CD4-positive, alpha-beta T cell treated with Interleukin-21 for 1 hour (primary cell): ENCODE measurements at regions not wholly inside any gene's neighbourhood (a gene's known extent, or its start where the extent isn't known, plus 50 kb on each side); places are given as distances from the start of the nearest gene placed in this dataset.
"Not testable (repeated sequence)": the region's sequence is repeated elsewhere in the genome, so short reads cannot be mapped to it uniquely, and the experiment has no call there.

Experiments used
- DNase-seq: peaks from one replicate; pipeline ENCODE4 v3.0.0-alpha.2; 2020

GRCh38 chrX:40406330-40406859 lies 174.4 kb upstream of the ATP6AP2 start:
- DNase-seq: no peak

GRCh38 chrX:40405399-40405798 lies 175.4 kb upstream of the ATP6AP2 start:
- no peak for DNase-seq

GRCh38 chrX:40403757-40404156 lies 177.0 kb upstream of the ATP6AP2 start:
- DNase-seq: no peak

- DNase-seq: no peak
Observed at GRCh38 chrX:40402831-40403533, 177.8 kb upstream of the ATP6AP2 start.

- no peak for DNase-seq
Observed at GRCh38 chrX:40395102-40395501, 185.7 kb upstream of the ATP6AP2 start.

GRCh38 chrX:40394302-40394701 lies 186.5 kb upstream of the ATP6AP2 start:
- DNase-seq: no peak

- DNase-seq: no peak
Observed at GRCh38 chrX:40392599-40392998, 188.2 kb upstream of the ATP6AP2 start.

- DNase-seq: no peak
Observed at GRCh38 chrX:40391662-40392061, 189.1 kb upstream of the ATP6AP2 start.

- no peak for DNase-seq
Observed at GRCh38 chrX:40389555-40389954, 191.2 kb upstream of the ATP6AP2 start.

GRCh38 chrX:40388441-40388840 lies 192.3 kb upstream of the ATP6AP2 start:
- DNase-seq: no peak

- DNase-seq: not testable (repeated sequence)
Observed at GRCh38 chrX:40387869-40388268, 192.9 kb upstream of the ATP6AP2 start.

- not testable (repeated sequence) for DNase-seq
Observed at GRCh38 chrX:40387311-40387710, 193.5 kb upstream of the ATP6AP2 start.

- no peak for DNase-seq
Observed at GRCh38 chrX:40385682-40386081, 195.1 kb upstream of the ATP6AP2 start.

- DNase-seq: no peak
Observed at GRCh38 chrX:40385256-40385655, 195.5 kb upstream of the ATP6AP2 start.

GRCh38 chrX:40383969-40384368 lies 196.8 kb upstream of the ATP6AP2 start:
- DNase-seq: no peak

- no peak for DNase-seq
Observed at GRCh38 chrX:40383360-40383759, 197.4 kb upstream of the ATP6AP2 start.

- no peak for DNase-seq
Observed at GRCh38 chrX:40380655-40381488, 199.9 kb upstream of the ATP6AP2 start.

- DNase-seq: no peak
Observed at GRCh38 chrX:40377684-40378083, 203.1 kb upstream of the ATP6AP2 start.

GRCh38 chrX:40374486-40374885 lies 206.3 kb upstream of the ATP6AP2 start:
- no peak for DNase-seq

- no peak for DNase-seq
Observed at GRCh38 chrX:40373641-40374040, 207.1 kb upstream of the ATP6AP2 start.

GRCh38 chrX:40373025-40373424 lies 207.7 kb upstream of the ATP6AP2 start:
- DNase-seq: no peak

- DNase-seq: no peak
Observed at GRCh38 chrX:40371376-40371775, 209.4 kb upstream of the ATP6AP2 start.

GRCh38 chrX:40368611-40369061 lies 212.1 kb upstream of the ATP6AP2 start:
- DNase-seq: no peak

- no peak for DNase-seq
Observed at GRCh38 chrX:40366661-40367060, 214.1 kb upstream of the ATP6AP2 start.
